GM18907 (cell line): ENCODE measurements at regions not wholly inside any gene's neighbourhood (a gene's known extent, or its start where the extent isn't known, plus 50 kb on each side); places are given as distances from the start of the nearest gene placed in this dataset.
"Not testable (repeated sequence)": the region's sequence is repeated elsewhere in the genome, so short reads cannot be mapped to it uniquely, and the experiment has no call there.

Source experiments
- ATAC-seq: cut with Tn5 transposase; IDR thresholded peaks from one replicate; pipeline ENCODE4 v1.9.1; 2021; ENCODE audit warnings: mild to moderate bottlenecking, moderate library complexity; ENCODE audit not compliant: unreplicated experiment

GRCh38 chr7:91398341-91398740, 134.1 kb downstream of the FZD1 start:
- ATAC-seq: no peak

- no peak for ATAC-seq
Observed at GRCh38 chr7:91405092-91405788, 141.0 kb downstream of the FZD1 start.

- ATAC-seq: not testable (repeated sequence)
Observed at GRCh38 chr7:91405873-91406272, 141.6 kb downstream of the FZD1 start.

GRCh38 chr7:91407942-91408341, 143.7 kb downstream of the FZD1 start:
- no peak for ATAC-seq

GRCh38 chr7:91408388-91409154, 144.3 kb downstream of the FZD1 start:
- no peak for ATAC-seq

- no peak for ATAC-seq
Observed at GRCh38 chr7:91411060-91411459, 146.8 kb downstream of the FZD1 start.

- ATAC-seq: no peak
Observed at GRCh38 chr7:91412298-91412697, 148.1 kb downstream of the FZD1 start.

- ATAC-seq: no peak
Observed at GRCh38 chr7:91414734-91415133, 150.5 kb downstream of the FZD1 start.

GRCh38 chr7:91416155-91416865, 152.1 kb downstream of the FZD1 start:
- ATAC-seq: no peak

- ATAC-seq: no peak
Observed at GRCh38 chr7:91420606-91421005, 156.4 kb downstream of the FZD1 start.

- ATAC-seq: no peak
Observed at GRCh38 chr7:91421018-91421417, 156.8 kb downstream of the FZD1 start.

- no peak for ATAC-seq
Observed at GRCh38 chr7:91424371-91424770, 160.1 kb downstream of the FZD1 start.

GRCh38 chr7:91425149-91425548, 160.9 kb downstream of the FZD1 start:
- no peak for ATAC-seq

- no peak for ATAC-seq
Observed at GRCh38 chr7:91427051-91427450, 162.8 kb downstream of the FZD1 start.

- no peak for ATAC-seq
Observed at GRCh38 chr7:91431601-91432000, 167.4 kb downstream of the FZD1 start.

- no peak for ATAC-seq
Observed at GRCh38 chr7:91434836-91435235, 170.6 kb downstream of the FZD1 start.

- ATAC-seq: no peak
Observed at GRCh38 chr7:91435381-91436059, 171.3 kb downstream of the FZD1 start.

- no peak for ATAC-seq
Observed at GRCh38 chr7:91436655-91437054, 172.4 kb downstream of the FZD1 start.

- ATAC-seq: not testable (repeated sequence)
Observed at GRCh38 chr7:91440198-91440597, 176.0 kb downstream of the FZD1 start.

GRCh38 chr7:91443862-91444261, 179.6 kb downstream of the FZD1 start:
- no peak for ATAC-seq

GRCh38 chr7:91446819-91447218, 182.6 kb downstream of the FZD1 start:
- no peak for ATAC-seq
